ENCODE measurements at regions not wholly inside any gene's neighbourhood (a gene's known extent, or its start where the extent isn't known, plus 50 kb on each side); places are given as distances from the start of the nearest gene placed in this dataset.
A peak's percentile ranks its signal among the peaks of the same experiment; 100 is the strongest.
"Not testable (repeated sequence)": the region's sequence is repeated elsewhere in the genome, so short reads cannot be mapped to it uniquely, and the experiment has no call there.

- peaks cover 41% of the 10 kb centered on the region for H3K4me1 ChIP-seq
- intact Hi-C loops (cut with micrococcal nuclease), result no loop called here
- H3K9me3 ChIP-seq (replicated peaks), result no peaks in the 10 kb centered on the region
- H3K4me3 ChIP-seq, result no peak overlapping the region
- no peak for TF ChIP-seq CTCF (IDR thresholded peaks at IDR 0.05; ENCODE audit: borderline replicate concordance)
- peak overlapping the region; percentile 79 for H3K27ac ChIP-seq (replicated peaks)
- no peaks in the 10 kb centered on the region for H3K36me3 ChIP-seq
- H3K27me3 ChIP-seq (ENCODE audit: low read depth), result no peaks in the 10 kb centered on the region
- DNase-seq, result no peak
Observed at GRCh38 chr5:102625468-102625867, 126.7 kb upstream of the SLCO6A1 start.

- H3K4me3 ChIP-seq, result no peak overlapping the region
- no peaks in the 10 kb centered on the region for H3K27me3 ChIP-seq (ENCODE audit: low read depth)
- no peak for TF ChIP-seq CTCF (IDR thresholded peaks at IDR 0.05; ENCODE audit: borderline replicate concordance)
- H3K9me3 ChIP-seq (replicated peaks), result peaks cover under 1% of the 10 kb centered on the region
- H3K36me3 ChIP-seq, result no peaks in the 10 kb centered on the region
- peak overlapping the region; percentile 79 for H3K27ac ChIP-seq (replicated peaks)
- intact Hi-C loops (cut with micrococcal nuclease), result no loop called here
- H3K4me1 ChIP-seq, result peaks cover 41% of the 10 kb centered on the region
- no peak for DNase-seq
Observed at GRCh38 chr5:102625928-102626327, 127.1 kb upstream of the SLCO6A1 start.

DNA sequence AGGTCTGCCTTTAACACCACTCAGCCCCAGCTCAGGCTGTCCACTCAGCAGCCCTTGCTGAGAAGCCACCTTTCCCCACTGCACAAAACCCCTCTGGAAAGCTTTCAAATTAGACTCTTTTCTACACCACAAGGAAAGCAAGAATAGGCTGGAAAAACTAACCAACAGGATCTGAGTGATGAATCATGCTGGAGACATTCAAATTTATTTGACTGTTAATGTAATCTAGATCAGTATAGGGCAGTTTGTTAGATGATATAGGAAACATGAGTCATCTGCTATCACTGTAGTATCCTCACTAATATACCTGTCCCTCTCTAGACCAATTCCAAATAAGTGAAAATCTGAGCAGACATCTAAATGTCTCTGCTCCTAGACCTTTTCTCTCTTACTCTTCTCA, 127.8 kb upstream of the PAM start:
- H3K4me1 ChIP-seq, result peaks cover 41% of the 10 kb centered on the region

GRCh38 chr5:102628441-102629175, 126.5 kb upstream of the PAM start:
- TF ChIP-seq CTCF (IDR thresholded peaks at IDR 0.05; ENCODE audit: borderline replicate concordance), result no peak
- DNase-seq, result no peak
- Histone ChIP-seq H3K27ac (replicated peaks) (peak overlapping the region; percentile 48), H3K36me3 (no peaks in the 10 kb centered on the region), H3K4me1 (peaks cover 41% of the 10 kb centered on the region), H3K9me3 (replicated peaks) (peaks cover 19% of the 10 kb centered on the region), H3K4me3 (no peak overlapping the region), H3K27me3 (ENCODE audit: low read depth) (no peaks in the 10 kb centered on the region)
- intact Hi-C loops (cut with micrococcal nuclease), result no loop called here

More for the DNA sequence above, 127.8 kb upstream of the PAM start:
- intact Hi-C loops (cut with micrococcal nuclease), result no loop called here
- Histone ChIP-seq H3K9me3 (replicated peaks) (peaks cover 14% of the 10 kb centered on the region), H3K27me3 (ENCODE audit: low read depth) (no peaks in the 10 kb centered on the region), H3K4me3 (no peak overlapping the region), H3K36me3 (no peaks in the 10 kb centered on the region), H3K27ac (replicated peaks) (no peak overlapping the region)
- DNase-seq, result no peak
- TF ChIP-seq CTCF (IDR thresholded peaks at IDR 0.05; ENCODE audit: borderline replicate concordance), result no peak

- Histone ChIP-seq H3K9me3 (replicated peaks) (peaks cover 30% of the 10 kb centered on the region), H3K4me1 (peaks cover 27% of the 10 kb centered on the region), H3K4me3 (no peak overlapping the region), H3K27me3 (ENCODE audit: low read depth) (no peaks in the 10 kb centered on the region), H3K27ac (replicated peaks) (peak overlapping the region; percentile 27), H3K36me3 (no peaks in the 10 kb centered on the region)
- intact Hi-C loops (cut with micrococcal nuclease), result no loop called here
- TF ChIP-seq CTCF (IDR thresholded peaks at IDR 0.05; ENCODE audit: borderline replicate concordance), result no peak
- no peak for DNase-seq
Observed at GRCh38 chr5:102629827-102630605, 125.1 kb upstream of the PAM start.

- not testable (repeated sequence) for H3K4me3 ChIP-seq
Observed at GRCh38 chr5:102635399-102635798, 119.7 kb upstream of the PAM start.

More at GRCh38 chr5:102635399-102635798, 119.7 kb upstream of the PAM start:
- intact Hi-C loops (cut with micrococcal nuclease); H3K27ac ChIP-seq (replicated peaks); DNase-seq; H3K36me3 ChIP-seq; H3K4me1 ChIP-seq; H3K27me3 ChIP-seq (ENCODE audit: low read depth): not testable (repeated sequence)
- H3K9me3 ChIP-seq (replicated peaks), result peaks cover 30% of the 10 kb centered on the region
